CD4-positive, alpha-beta T cell (primary cell): ENCODE measurements at regions not wholly inside any gene's neighbourhood (a gene's known extent, or its start where the extent isn't known, plus 50 kb on each side); places are given as distances from the start of the nearest gene placed in this dataset.
"Not testable (repeated sequence)": the region's sequence is repeated elsewhere in the genome, so short reads cannot be mapped to it uniquely, and the experiment has no call there.

Experiments used
- ATAC-seq: fragments of 200-7000 bp; cut with Tn5 transposase; one replicate; pipeline ENCODE4 v1.10.0; 2022; ENCODE audit warnings: mild to moderate bottlenecking; ENCODE audit not compliant: poor library complexity
- CTCF ChIA-PET: fragments of 350-600 bp; sonication (Branson Sonifier 250); formaldehyde crosslinking; loops from one replicate; lab custom pipeline; 2021; ENCODE audit warnings: antibody characterized with exemption, inconsistent platforms; lab: Charles Lee
- POLR2A ChIA-PET: fragments of 350-600 bp; sonication (Branson Sonifier 250); formaldehyde crosslinking; loops from one replicate; lab custom pipeline; 2021; ENCODE audit warnings: antibody characterized with exemption, inconsistent platforms; lab: Charles Lee
- DNase-seq, 14 experiments: peaks; one replicate each; pipeline ENCODE4 v3.0.0-alpha.2; 2013 to 2020; ENCODE audit warnings: mixed read lengths in 2 of 14
- H3K27ac ChIP-seq, 2 donors: one replicate each; pipeline versions ENCODE4 v1.5.1 to v1.7.0; 2013; ENCODE audit warnings: low read length in 2 of 2, low read depth in 1 of 2, mild to moderate bottlenecking in 1 of 2
- H3K27me3 ChIP-seq, 2 experiments: 1 replicate in 1 of 2; 2 replicates in 1 of 2; pipeline versions ENCODE4 v1.6.1 to v1.7.0; 2013; ENCODE audit warnings: low read length in 2 of 2, control low read depth in 1 of 2, mild to moderate bottlenecking in 1 of 2, moderate library complexity in 1 of 2; ENCODE audit not compliant: insufficient read depth in 2 of 2, control insufficient read depth in 1 of 2
- H3K36me3 ChIP-seq: one replicate; pipeline ENCODE4 v1.6.1; 2013; ENCODE audit warnings: low read length, control low read depth; ENCODE audit not compliant: insufficient read depth
- H3K4me1 ChIP-seq: one replicate; pipeline ENCODE4 v1.6.1; 2013; ENCODE audit warnings: low read length, control low read depth; ENCODE audit not compliant: insufficient read depth
- H3K4me3 ChIP-seq: one replicate; pipeline ENCODE4 v1.5.1; 2013; ENCODE audit warnings: mild to moderate bottlenecking, low read length, moderate library complexity
- H3K9me3 ChIP-seq, 2 experiments: 1 replicate in 1 of 2; 2 replicates in 1 of 2; pipeline versions ENCODE4 v1.6.1 to v1.7.0; 2013; ENCODE audit warnings: low read length in 2 of 2, mild to moderate bottlenecking in 2 of 2, control low read depth in 1 of 2, moderate library complexity in 1 of 2; ENCODE audit not compliant: control insufficient read depth in 1 of 2, insufficient read depth in 1 of 2
- H3K27ac Mint-ChIP-seq: one replicate; pipeline ENCODE4 v1.8.0; 2020; ENCODE audit warnings: mixed read lengths
- H3K27me3 Mint-ChIP-seq: one replicate; pipeline ENCODE4 v1.8.0; 2021; ENCODE audit warnings: mixed read lengths
- H3K36me3 Mint-ChIP-seq: one replicate; pipeline ENCODE4 v1.8.0; 2021; ENCODE audit warnings: low read depth, mixed read lengths
- H3K4me1 Mint-ChIP-seq: one replicate; pipeline ENCODE4 v1.8.0; 2021; ENCODE audit warnings: low read depth, mixed read lengths
- H3K4me3 Mint-ChIP-seq: one replicate; pipeline ENCODE4 v1.8.0; 2020; ENCODE audit warnings: mild to moderate bottlenecking, mixed read lengths
- H3K9me3 Mint-ChIP-seq: one replicate; pipeline ENCODE4 v1.8.0; 2020; ENCODE audit warnings: mixed read lengths
- intact Hi-C, 2 experiments: fragments of 100-400 bp; cut with DNase I in 1 of 2; cut with micrococcal nuclease in 1 of 2; formaldehyde crosslinking; loops; one replicate each; pipeline versions ENCODE4 v1.15.1 to v1.9.0; 2023 to 2025; cut with DNase I, micrococcal nuclease
- TF ChIP-seq, protein P1 (sequence below): fragments of 200-600 bp; IDR thresholded peaks from one replicate; pipeline ENCODE4 v1.8.0; 2022; ENCODE audit warnings: antibody characterized with exemption, mild to moderate bottlenecking

GRCh38 chrX:9396930-9397329 lies 67.9 kb upstream of the TBL1X start:
- TF ChIP-seq, protein P1, sequence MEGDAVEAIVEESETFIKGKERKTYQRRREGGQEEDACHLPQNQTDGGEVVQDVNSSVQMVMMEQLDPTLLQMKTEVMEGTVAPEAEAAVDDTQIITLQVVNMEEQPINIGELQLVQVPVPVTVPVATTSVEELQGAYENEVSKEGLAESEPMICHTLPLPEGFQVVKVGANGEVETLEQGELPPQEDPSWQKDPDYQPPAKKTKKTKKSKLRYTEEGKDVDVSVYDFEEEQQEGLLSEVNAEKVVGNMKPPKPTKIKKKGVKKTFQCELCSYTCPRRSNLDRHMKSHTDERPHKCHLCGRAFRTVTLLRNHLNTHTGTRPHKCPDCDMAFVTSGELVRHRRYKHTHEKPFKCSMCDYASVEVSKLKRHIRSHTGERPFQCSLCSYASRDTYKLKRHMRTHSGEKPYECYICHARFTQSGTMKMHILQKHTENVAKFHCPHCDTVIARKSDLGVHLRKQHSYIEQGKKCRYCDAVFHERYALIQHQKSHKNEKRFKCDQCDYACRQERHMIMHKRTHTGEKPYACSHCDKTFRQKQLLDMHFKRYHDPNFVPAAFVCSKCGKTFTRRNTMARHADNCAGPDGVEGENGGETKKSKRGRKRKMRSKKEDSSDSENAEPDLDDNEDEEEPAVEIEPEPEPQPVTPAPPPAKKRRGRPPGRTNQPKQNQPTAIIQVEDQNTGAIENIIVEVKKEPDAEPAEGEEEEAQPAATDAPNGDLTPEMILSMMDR = no peak
- DNase-seq (no peak), ATAC-seq (no peak)
- no peak overlapping the region for H3K27ac Mint-ChIP-seq
- no peaks in the 10 kb centered on the region for H3K9me3 ChIP-seq
- no peaks in the 10 kb centered on the region for H3K4me1 Mint-ChIP-seq
- no peaks in the 10 kb centered on the region for H3K27me3 ChIP-seq
- H3K9me3 Mint-ChIP-seq = no peaks in the 10 kb centered on the region
- intact Hi-C loops = no loop called here
- CTCF ChIA-PET = no interaction called here
- H3K36me3 ChIP-seq = no peaks in the 10 kb centered on the region
- POLR2A ChIA-PET = no interaction called here
- H3K4me3 ChIP-seq = no peak overlapping the region
- H3K36me3 Mint-ChIP-seq = no peaks in the 10 kb centered on the region
- no peaks in the 10 kb centered on the region for H3K4me1 ChIP-seq
- no peak overlapping the region for H3K4me3 Mint-ChIP-seq
- no peak overlapping the region for H3K27ac ChIP-seq
- H3K27me3 Mint-ChIP-seq = no peaks in the 10 kb centered on the region

DNA sequence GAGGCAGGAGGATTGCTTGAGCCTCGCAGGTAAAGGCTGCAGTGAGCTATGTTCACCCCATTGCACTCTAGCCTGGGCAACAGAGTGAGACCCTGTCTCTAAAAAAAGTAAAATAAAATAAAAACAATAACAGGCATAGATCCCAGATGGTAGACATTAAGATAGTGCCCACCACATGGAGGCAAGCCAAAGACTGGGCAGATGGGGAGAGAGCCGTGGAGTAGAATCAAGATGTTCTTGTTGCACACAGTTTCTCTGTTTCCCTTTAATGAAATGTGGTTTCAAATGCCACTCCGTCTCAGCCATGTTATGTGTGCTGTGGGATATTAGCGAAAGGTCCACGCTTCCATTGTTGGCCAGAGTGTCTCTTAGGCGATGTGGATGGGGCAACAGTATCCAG lies 63.8 kb upstream of the TBL1X start:
- Mint-ChIP-seq H3K4me3 (no peak overlapping the region), H3K9me3 (no peaks in the 10 kb centered on the region), H3K36me3 (no peaks in the 10 kb centered on the region), H3K4me1 (no peaks in the 10 kb centered on the region), H3K27ac (no peak overlapping the region), H3K27me3 (no peaks in the 10 kb centered on the region)
- no peak for ATAC-seq
- H3K27me3 ChIP-seq = no peaks in the 10 kb centered on the region
- H3K4me3 ChIP-seq = no peak overlapping the region
- TF ChIP-seq, protein P1 = no peak
- ChIA-PET CTCF (interaction anchor here (1.4 kb wide), 1 partner anchor 13 kb away, joined by 4 read pairs; no protein-coding TSS in a partner anchor), POLR2A (no interaction called here)
- no peak overlapping the region for H3K27ac ChIP-seq
- H3K4me1 ChIP-seq = no peaks in the 10 kb centered on the region
- no peak for DNase-seq
- no peaks in the 10 kb centered on the region for H3K9me3 ChIP-seq
- H3K36me3 ChIP-seq = no peaks in the 10 kb centered on the region
- intact Hi-C loops = no loop called here

- CTCF ChIA-PET = no interaction called here
- TF ChIP-seq, protein P1 = no peak
- Histone ChIP-seq H3K4me1 (no peaks in the 10 kb centered on the region), H3K27me3 (no peaks in the 10 kb centered on the region), H3K4me3 (no peak overlapping the region), H3K27ac (no peak overlapping the region), H3K36me3 (no peaks in the 10 kb centered on the region), H3K9me3 (no peaks in the 10 kb centered on the region)
- POLR2A ChIA-PET = no interaction called here
- Mint-ChIP-seq H3K27ac (no peak overlapping the region), H3K27me3 (no peaks in the 10 kb centered on the region), H3K4me1 (no peaks in the 10 kb centered on the region), H3K36me3 (no peaks in the 10 kb centered on the region), H3K9me3 (no peaks in the 10 kb centered on the region), H3K4me3 (no peak overlapping the region)
- ATAC-seq (no peak), DNase-seq (no peak)
- intact Hi-C loops = no loop called here
These were observed 61.5 kb upstream of the TBL1X start for GRCh38 chrX:9403374-9403773.

GRCh38 chrX:9405635-9406034 lies 59.2 kb upstream of the TBL1X start:
- H3K4me1 ChIP-seq, H3K36me3 Mint-ChIP-seq, H3K36me3 ChIP-seq, H3K27ac ChIP-seq, ATAC-seq, H3K27me3 ChIP-seq, H3K4me3 Mint-ChIP-seq, H3K4me3 ChIP-seq, POLR2A ChIA-PET, H3K27me3 Mint-ChIP-seq, CTCF ChIA-PET, intact Hi-C loops, H3K27ac Mint-ChIP-seq, H3K9me3 Mint-ChIP-seq, H3K9me3 ChIP-seq, H3K4me1 Mint-ChIP-seq: not testable (repeated sequence)
- DNase-seq = peak in 6 of 14 experiments; percentile 1 to 13 (median 4)

DNA sequence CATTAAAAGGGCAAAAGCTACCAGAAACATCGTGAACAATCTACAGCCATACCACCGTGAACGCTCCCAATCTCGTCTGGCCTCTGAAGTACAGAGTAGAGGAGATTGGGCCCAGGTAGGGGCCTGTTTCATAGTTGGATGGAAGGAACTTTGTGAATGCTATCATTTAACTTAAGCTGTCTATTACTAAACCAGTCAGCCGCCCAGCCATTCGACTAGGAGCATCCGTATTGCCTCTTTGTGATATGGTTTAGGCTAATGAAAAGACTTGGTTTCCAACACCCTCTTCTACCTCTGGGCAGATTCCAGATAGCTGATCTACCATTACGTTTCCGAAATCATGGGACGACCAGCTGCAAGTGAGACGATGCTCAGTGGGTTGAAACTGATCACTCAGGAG lies 54.0 kb upstream of the TBL1X start:
- H3K4me1 ChIP-seq, H3K27me3 Mint-ChIP-seq, CTCF ChIA-PET, H3K27me3 ChIP-seq, DNase-seq, H3K4me3 Mint-ChIP-seq, H3K36me3 ChIP-seq, H3K27ac Mint-ChIP-seq, H3K27ac ChIP-seq, ATAC-seq, H3K36me3 Mint-ChIP-seq, H3K9me3 ChIP-seq, POLR2A ChIA-PET, intact Hi-C loops, H3K4me1 Mint-ChIP-seq, H3K4me3 ChIP-seq, H3K9me3 Mint-ChIP-seq: not testable (repeated sequence)
